ENCODE measurements at regions not wholly inside any gene's neighbourhood (a gene's known extent, or its start where the extent isn't known, plus 50 kb on each side); places are given as distances from the start of the nearest gene placed in this dataset.

DNA sequence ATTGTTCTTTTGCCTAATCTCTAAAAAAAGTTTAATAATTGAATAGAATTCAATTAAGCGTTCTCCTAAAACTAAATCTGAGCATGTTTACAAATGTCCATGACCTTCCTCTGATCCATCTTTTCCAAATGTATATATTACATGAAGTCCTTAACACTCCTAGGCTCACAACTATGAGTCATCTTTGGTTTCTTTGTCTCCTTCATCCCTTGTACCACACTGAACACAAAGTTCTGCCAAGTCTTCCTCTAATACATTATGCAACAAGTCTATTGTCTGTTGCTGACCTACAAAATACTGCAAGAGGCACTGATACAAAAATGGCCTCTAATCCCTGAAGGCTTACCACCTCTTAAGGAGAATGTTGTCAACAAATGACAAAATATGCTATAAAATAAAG, 550.2 kb downstream of the PYDC2 start:
- Histone ChIP-seq H3K9me3 (ENCODE audit: insufficient read depth, low read depth, low read length) (no peaks in the 10 kb centered on the region), H3K4me1 (ENCODE audit: insufficient read depth, low read length) (no peaks in the 10 kb centered on the region), H3K9ac (ENCODE audit: low read length) (no peak overlapping the region), H3K36me3 (ENCODE audit: insufficient read depth, low read length) (no peaks in the 10 kb centered on the region), H2AFZ (ENCODE audit: low read depth, low read length) (no peak overlapping the region), H3K4me3 (ENCODE audit: insufficient read depth, low read depth, low read length) (no peak overlapping the region), H3K27me3 (ENCODE audit: insufficient read depth, low read length) (no peaks in the 10 kb centered on the region), H3K4me2 (ENCODE audit: low read length) (no peak overlapping the region), H4K20me1 (ENCODE audit: insufficient read depth, low read length) (no peaks in the 10 kb centered on the region), H3K79me2 (ENCODE audit: insufficient read depth, low read length) (no peaks in the 10 kb centered on the region), H3K27ac (ENCODE audit: low read depth, low read length) (no peak overlapping the region)
- H3K4me1 Mint-ChIP-seq (ENCODE audit: low read depth, unreplicated experiment): no peaks in the 10 kb centered on the region
- DNase-seq (ENCODE audit: low read depth) (peak; percentile 39), FAIRE-seq (no peak)
- H3K27me3 Mint-ChIP-seq (ENCODE audit: low read depth, unreplicated experiment): no peaks in the 10 kb centered on the region
- no peak overlapping the region for H3K27ac Mint-ChIP-seq (ENCODE audit: unreplicated experiment)
- TF ChIP-seq, protein P1, sequence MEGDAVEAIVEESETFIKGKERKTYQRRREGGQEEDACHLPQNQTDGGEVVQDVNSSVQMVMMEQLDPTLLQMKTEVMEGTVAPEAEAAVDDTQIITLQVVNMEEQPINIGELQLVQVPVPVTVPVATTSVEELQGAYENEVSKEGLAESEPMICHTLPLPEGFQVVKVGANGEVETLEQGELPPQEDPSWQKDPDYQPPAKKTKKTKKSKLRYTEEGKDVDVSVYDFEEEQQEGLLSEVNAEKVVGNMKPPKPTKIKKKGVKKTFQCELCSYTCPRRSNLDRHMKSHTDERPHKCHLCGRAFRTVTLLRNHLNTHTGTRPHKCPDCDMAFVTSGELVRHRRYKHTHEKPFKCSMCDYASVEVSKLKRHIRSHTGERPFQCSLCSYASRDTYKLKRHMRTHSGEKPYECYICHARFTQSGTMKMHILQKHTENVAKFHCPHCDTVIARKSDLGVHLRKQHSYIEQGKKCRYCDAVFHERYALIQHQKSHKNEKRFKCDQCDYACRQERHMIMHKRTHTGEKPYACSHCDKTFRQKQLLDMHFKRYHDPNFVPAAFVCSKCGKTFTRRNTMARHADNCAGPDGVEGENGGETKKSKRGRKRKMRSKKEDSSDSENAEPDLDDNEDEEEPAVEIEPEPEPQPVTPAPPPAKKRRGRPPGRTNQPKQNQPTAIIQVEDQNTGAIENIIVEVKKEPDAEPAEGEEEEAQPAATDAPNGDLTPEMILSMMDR (IDR thresholded peaks at IDR 0.05; ENCODE audit: insufficient read depth, low read depth, low read length): no peak
- no peak for TF ChIP-seq EZH2 (IDR thresholded peaks at IDR 0.05; ENCODE audit: insufficient read depth, low read length)
- H3K9me3 Mint-ChIP-seq (ENCODE audit: unreplicated experiment): no peaks in the 10 kb centered on the region
- H3K4me3 Mint-ChIP-seq (ENCODE audit: unreplicated experiment): no peak overlapping the region
- no peaks in the 10 kb centered on the region for H3K36me3 Mint-ChIP-seq (ENCODE audit: low read depth, unreplicated experiment)

DNA sequence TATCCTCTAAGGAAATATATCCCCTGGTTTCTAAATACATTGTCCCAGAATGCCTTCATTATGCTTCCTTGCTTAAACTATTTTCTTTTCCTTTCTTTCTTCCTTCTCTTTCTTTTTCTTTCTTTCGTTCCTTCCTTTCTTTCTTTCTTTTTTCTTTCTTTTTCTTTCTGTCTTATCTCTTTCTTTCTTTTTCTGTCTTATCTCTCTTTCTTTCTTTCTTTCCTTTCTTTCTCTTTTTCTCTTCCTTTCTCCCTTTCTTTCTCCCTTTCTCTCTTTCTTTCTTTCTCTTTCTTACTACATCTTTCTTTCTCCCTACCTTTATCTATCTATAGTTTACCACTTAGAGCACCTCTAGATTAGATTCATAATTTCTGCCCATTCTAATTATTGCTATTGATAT, 552.1 kb downstream of the PYDC2 start:
- Histone ChIP-seq H3K9me3 (ENCODE audit: insufficient read depth, low read depth, low read length) (no peaks in the 10 kb centered on the region), H3K4me2 (ENCODE audit: low read length) (no peak overlapping the region), H3K27ac (ENCODE audit: low read depth, low read length) (no peak overlapping the region), H3K36me3 (ENCODE audit: insufficient read depth, low read length) (no peaks in the 10 kb centered on the region), H3K4me3 (ENCODE audit: insufficient read depth, low read depth, low read length) (no peak overlapping the region), H3K27me3 (ENCODE audit: insufficient read depth, low read length) (no peaks in the 10 kb centered on the region), H3K9ac (ENCODE audit: low read length) (no peak overlapping the region), H3K4me1 (ENCODE audit: insufficient read depth, low read length) (no peaks in the 10 kb centered on the region), H2AFZ (ENCODE audit: low read depth, low read length) (no peak overlapping the region), H3K79me2 (ENCODE audit: insufficient read depth, low read length) (no peaks in the 10 kb centered on the region), H4K20me1 (ENCODE audit: insufficient read depth, low read length) (no peaks in the 10 kb centered on the region)
- no peak overlapping the region for H3K27ac Mint-ChIP-seq (ENCODE audit: unreplicated experiment)
- TF ChIP-seq EZH2 (IDR thresholded peaks at IDR 0.05; ENCODE audit: insufficient read depth, low read length): no peak
- TF ChIP-seq, protein P1 (IDR thresholded peaks at IDR 0.05; ENCODE audit: insufficient read depth, low read depth, low read length): no peak
- no peak overlapping the region for H3K4me3 Mint-ChIP-seq (ENCODE audit: unreplicated experiment)
- no peak for DNase-seq (ENCODE audit: low read depth)
- H3K36me3 Mint-ChIP-seq (ENCODE audit: low read depth, unreplicated experiment): no peaks in the 10 kb centered on the region
- H3K27me3 Mint-ChIP-seq (ENCODE audit: low read depth, unreplicated experiment): no peaks in the 10 kb centered on the region
- no peak for FAIRE-seq
- H3K4me1 Mint-ChIP-seq (ENCODE audit: low read depth, unreplicated experiment): no peaks in the 10 kb centered on the region
- peaks cover 2% of the 10 kb centered on the region for H3K9me3 Mint-ChIP-seq (ENCODE audit: unreplicated experiment)

DNA sequence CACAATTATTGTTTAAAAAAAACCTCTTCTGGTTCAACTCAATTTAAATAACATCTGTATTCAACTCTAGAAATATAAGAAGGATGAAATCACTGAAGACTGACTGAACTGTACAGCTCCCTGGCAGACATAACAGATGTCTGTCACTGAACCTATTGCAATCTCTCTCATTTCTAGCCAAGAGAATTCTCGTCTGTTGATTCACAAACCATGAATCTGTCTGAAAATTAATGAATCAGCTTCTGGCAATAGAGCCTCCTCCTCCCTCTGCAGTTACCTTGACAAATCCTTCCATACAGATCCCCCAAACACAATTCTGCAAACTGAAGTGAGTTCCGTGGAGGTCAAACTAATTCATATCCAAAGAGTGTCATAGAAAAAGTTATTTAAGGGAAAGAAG, 561.4 kb downstream of the PYDC2 start:
- Histone ChIP-seq H3K4me1 (ENCODE audit: insufficient read depth, low read length) (peaks cover 4% of the 10 kb centered on the region), H3K36me3 (ENCODE audit: insufficient read depth, low read length) (no peaks in the 10 kb centered on the region), H3K9me3 (ENCODE audit: insufficient read depth, low read depth, low read length) (no peaks in the 10 kb centered on the region), H3K27ac (ENCODE audit: low read depth, low read length) (peak overlapping the region; percentile 47), H2AFZ (ENCODE audit: low read depth, low read length) (no peak overlapping the region), H4K20me1 (ENCODE audit: insufficient read depth, low read length) (no peaks in the 10 kb centered on the region), H3K4me2 (ENCODE audit: low read length) (peak overlapping the region; percentile 51), H3K9ac (ENCODE audit: low read length) (no peak overlapping the region), H3K4me3 (ENCODE audit: insufficient read depth, low read depth, low read length) (no peak overlapping the region), H3K79me2 (ENCODE audit: insufficient read depth, low read length) (no peaks in the 10 kb centered on the region), H3K27me3 (ENCODE audit: insufficient read depth, low read length) (no peaks in the 10 kb centered on the region)
- Mint-ChIP-seq H3K27me3 (ENCODE audit: low read depth, unreplicated experiment) (no peaks in the 10 kb centered on the region), H3K4me1 (ENCODE audit: low read depth, unreplicated experiment) (peaks cover 42% of the 10 kb centered on the region), H3K9me3 (ENCODE audit: unreplicated experiment) (peaks cover 3% of the 10 kb centered on the region), H3K36me3 (ENCODE audit: low read depth, unreplicated experiment) (no peaks in the 10 kb centered on the region), H3K27ac (ENCODE audit: unreplicated experiment) (peak overlapping the region; percentile 90), H3K4me3 (ENCODE audit: unreplicated experiment) (no peak overlapping the region)
- peak; percentile 87 for DNase-seq (ENCODE audit: low read depth)
- TF ChIP-seq, protein P1 (IDR thresholded peaks at IDR 0.05; ENCODE audit: insufficient read depth, low read depth, low read length): no peak
- no peak for FAIRE-seq
